ENCODE measurements at regions not wholly inside any gene's neighbourhood (a gene's known extent, or its start where the extent isn't known, plus 50 kb on each side); places are given as distances from the start of the nearest gene placed in this dataset.
"Not testable (repeated sequence)": the region's sequence is repeated elsewhere in the genome, so short reads cannot be mapped to it uniquely, and the experiment has no call there.

- TF ChIP-seq KDM5A (IDR thresholded peaks at IDR 0.05); MAX (IDR thresholded peaks at IDR 0.05); POLR2A (IDR thresholded peaks at IDR 0.05; ENCODE audit: low read length); CTCF (IDR thresholded peaks at IDR 0.05); EHMT2 (IDR thresholded peaks at IDR 0.05; ENCODE audit: low read depth): not testable (repeated sequence)
Measured at GRCh38 chr9:67153501-67153900, 161.2 kb upstream of the SPATA31A3 start.
